ENCODE measurements at regions not wholly inside any gene's neighbourhood (a gene's known extent, or its start where the extent isn't known, plus 50 kb on each side); places are given as distances from the start of the nearest gene placed in this dataset.
A peak's percentile ranks its signal among the peaks of the same experiment; 100 is the strongest.
"Not testable (repeated sequence)": the region's sequence is repeated elsewhere in the genome, so short reads cannot be mapped to it uniquely, and the experiment has no call there.

- Histone ChIP-seq H3K9me3 (no peaks in the 10 kb centered on the region), H3K4me1 (no peaks in the 10 kb centered on the region), H3K27me3 (no peaks in the 10 kb centered on the region), H3K36me3 (no peaks in the 10 kb centered on the region), H3K4me3 (no peak overlapping the region), H3K27ac (no peak overlapping the region)
- ATAC-seq (no peak), DNase-seq (no peak)
- intact Hi-C loops (cut with DNase I): no loop called here
- no peak for TF ChIP-seq CTCF (IDR thresholded peaks at IDR 0.05)
Observed at GRCh38 chr3:163362151-163362550, 1716.1 kb downstream of the SI start.

- H3K9me3 ChIP-seq; H3K36me3 ChIP-seq; H3K4me1 ChIP-seq; H3K27me3 ChIP-seq; ATAC-seq; H3K4me3 ChIP-seq; H3K27ac ChIP-seq; intact Hi-C loops (cut with DNase I): not testable (repeated sequence)
- peak; percentile 33 for DNase-seq
Observed at GRCh38 chr3:163361357-163361878, 1716.9 kb downstream of the SI start.

GRCh38 chr3:163347944-163348343, 1730.4 kb downstream of the SI start:
- Histone ChIP-seq H3K27ac (no peak overlapping the region), H3K4me3 (no peak overlapping the region), H3K9me3 (no peaks in the 10 kb centered on the region), H3K4me1 (no peaks in the 10 kb centered on the region), H3K36me3 (no peaks in the 10 kb centered on the region), H3K27me3 (no peaks in the 10 kb centered on the region)
- DNase-seq: no peak
- intact Hi-C loops (cut with DNase I): no loop called here
- ATAC-seq: no peak
- TF ChIP-seq CTCF (IDR thresholded peaks at IDR 0.05): no peak

GRCh38 chr3:163335429-163335828, 1742.9 kb downstream of the SI start:
- intact Hi-C loops (cut with DNase I): no loop called here
- no peak overlapping the region for H3K27ac ChIP-seq
- DNase-seq: no peak
- H3K27me3 ChIP-seq: no peaks in the 10 kb centered on the region
- no peaks in the 10 kb centered on the region for H3K9me3 ChIP-seq
- H3K4me3 ChIP-seq: no peak overlapping the region
- no peak for TF ChIP-seq CTCF (IDR thresholded peaks at IDR 0.05)
- H3K36me3 ChIP-seq: no peaks in the 10 kb centered on the region
- no peaks in the 10 kb centered on the region for H3K4me1 ChIP-seq
- ATAC-seq: no peak

- intact Hi-C loops (cut with DNase I): no loop called here
- Histone ChIP-seq H3K36me3 (no peaks in the 10 kb centered on the region), H3K27me3 (no peaks in the 10 kb centered on the region), H3K4me3 (no peak overlapping the region), H3K4me1 (no peaks in the 10 kb centered on the region), H3K27ac (no peak overlapping the region), H3K9me3 (no peaks in the 10 kb centered on the region)
- no peak for TF ChIP-seq CTCF (IDR thresholded peaks at IDR 0.05)
- ATAC-seq (no peak), DNase-seq (no peak)
Observed at GRCh38 chr3:163328680-163329079, 1749.6 kb downstream of the SI start.

GRCh38 chr3:163327086-163327485, 1751.2 kb downstream of the SI start:
- H3K4me1 ChIP-seq: no peaks in the 10 kb centered on the region
- no peaks in the 10 kb centered on the region for H3K9me3 ChIP-seq
- H3K36me3 ChIP-seq: no peaks in the 10 kb centered on the region
- ATAC-seq: no peak
- intact Hi-C loops (cut with DNase I): no loop called here
- no peak for DNase-seq
- no peak for TF ChIP-seq CTCF (IDR thresholded peaks at IDR 0.05)
- no peak overlapping the region for H3K4me3 ChIP-seq
- H3K27ac ChIP-seq: no peak overlapping the region
- no peaks in the 10 kb centered on the region for H3K27me3 ChIP-seq

All from upper lobe of right lung (tissue), 1 donor.